ENCODE measurements at regions not wholly inside any gene's neighbourhood (a gene's known extent, or its start where the extent isn't known, plus 50 kb on each side); places are given as distances from the start of the nearest gene placed in this dataset. TPM values are rescaled to one million over a fixed set of nuclear protein-coding genes. Genes with fewer than 3 reads are reported as not detected.

DNA sequence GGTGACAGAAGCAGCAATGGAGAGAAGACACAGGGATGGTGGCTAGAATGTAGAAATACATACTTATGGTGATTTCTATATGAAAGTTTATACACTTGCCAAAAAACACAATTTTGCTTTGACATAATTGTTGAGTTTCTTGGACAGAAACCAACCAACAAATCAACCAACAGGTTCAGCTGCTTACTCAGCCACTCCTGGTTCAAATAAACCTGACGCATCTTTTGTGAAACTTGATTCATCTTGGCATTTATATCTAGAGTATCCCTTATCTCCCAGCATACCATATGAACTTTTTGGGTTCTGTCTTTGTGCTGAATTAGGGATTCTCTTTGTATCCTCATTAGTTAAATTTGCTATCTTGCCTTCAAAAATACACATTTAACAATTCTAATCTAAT lies 54.1 kb upstream of the ERBB4 start:
- POLR2A ChIA-PET = no interaction called here
- Histone ChIP-seq H3K4me2 (ENCODE audit: insufficient read depth, low read length) (no peak overlapping the region), H3K79me2 (ENCODE audit: control insufficient read depth, insufficient read depth, low read length) (no peaks in the 10 kb centered on the region), H3K27ac (ENCODE audit: extremely low read depth, low read depth, low read length) (no peak overlapping the region), H3K36me3 (ENCODE audit: control insufficient read depth, insufficient read depth, low read length) (no peaks in the 10 kb centered on the region), H3K4me1 (replicated peaks in 1 of 2; ENCODE audit: control insufficient read depth in 2 of 2, insufficient read depth in 2 of 2, low read length in 2 of 2) (no peaks in the 10 kb centered on the region), H3K9me1 (ENCODE audit: control insufficient read depth, insufficient read depth, low read length) (no peaks in the 10 kb centered on the region), H4K20me1 (replicated peaks; ENCODE audit: control insufficient read depth, insufficient read depth, low read length) (no peaks in the 10 kb centered on the region), H3K9ac (ENCODE audit: insufficient read depth in 1 of 2, low read depth in 2 of 2, low read length in 2 of 2) (no peak overlapping the region), H3K9me3 (replicated peaks; ENCODE audit: control insufficient read depth, insufficient read depth, low read depth, low read length) (no peaks in the 10 kb centered on the region; the same call in 1 of the 2 replicates), H3K4me3 (no peak overlapping the region), H2AFZ (ENCODE audit: low read depth, low read length) (no peak overlapping the region), H3K27me3 (ENCODE audit: control insufficient read depth in 2 of 2, insufficient read depth in 2 of 2, low read length in 2 of 2) (no peaks in the 10 kb centered on the region)
- in situ Hi-C loops (cut with MboI) = no loop called here
- FAIRE-seq = no peak
- ATAC-seq = no peak
- TF ChIP-seq XRCC3 (IDR thresholded peaks at IDR 0.05) = no peak
- no TSS peak for BruUV-seq (replicated peaks)
- intact Hi-C loops (cut with micrococcal nuclease) = no loop called here
- CTCF ChIA-PET (ENCODE audit: low intra/inter-chr PET ratio) = no interaction called here
- 13% methylated on average over 1 of the region's 1 CpG for WGBS (ENCODE audit: insufficient coverage, low coverage, missing lambda C conversion rate)
- no peak for DNase-seq (ENCODE audit: extremely low read depth in 1 of 4, low spot score in 3 of 4)

Small RNA genes lying in the stretch of these regions (microRNA-seq; reads per million reads assigned to microRNA genes)
- gene MIR4776-1 (ENCODE audit: borderline microRNAs expressed) (not detected), gene MIR4776-2 (ENCODE audit: borderline microRNAs expressed) (not detected)

Small RNA genes lying in the stretch of these regions (small RNA-seq; reads per million reads assigned to genes)
- not detected for gene MIR4776-1

Data from K562 (cell line).